Endodermal cell (in vitro differentiated cells): ENCODE measurements at regions not wholly inside any gene's neighbourhood (a gene's known extent, or its start where the extent isn't known, plus 50 kb on each side); places are given as distances from the start of the nearest gene placed in this dataset.

Experiments used
- DNase-seq: peaks from one replicate; pipeline ENCODE4 v3.0.0-alpha.2; 2017
- H3K27ac ChIP-seq: 2 replicates; pipeline ENCODE4 v1.5.1; 2013; ENCODE audit warnings: mild to moderate bottlenecking, low read depth, low read length, moderate library complexity
- H3K27me3 ChIP-seq: 2 replicates; pipeline ENCODE4 v1.6.1; 2013; ENCODE audit warnings: mild to moderate bottlenecking, low read length, moderate library complexity; ENCODE audit not compliant: insufficient read depth, control insufficient read depth, poor library complexity, severe bottlenecking
- H3K36me3 ChIP-seq: 2 replicates; pipeline ENCODE4 v1.7.0; 2013; ENCODE audit warnings: mild to moderate bottlenecking, low read length, moderate library complexity; ENCODE audit not compliant: control insufficient read depth, insufficient read depth
- H3K4me1 ChIP-seq: one replicate; pipeline ENCODE4 v1.7.0; 2013; ENCODE audit warnings: low read length; ENCODE audit not compliant: control insufficient read depth, insufficient read depth
- H3K4me3 ChIP-seq: 2 replicates; pipeline ENCODE4 v1.5.1; 2013; ENCODE audit warnings: mild to moderate bottlenecking, low read length, moderate library complexity
- H3K9ac ChIP-seq: 2 replicates; pipeline ENCODE4 v1.6.1; 2013; ENCODE audit warnings: mild to moderate bottlenecking, low read length, moderate library complexity; ENCODE audit not compliant: poor library complexity, severe bottlenecking; ENCODE audit errors: extremely low read depth
- H3K9me3 ChIP-seq: 2 replicates; pipeline ENCODE4 v1.6.1; 2013; ENCODE audit warnings: mild to moderate bottlenecking, low read length, moderate library complexity; ENCODE audit not compliant: control insufficient read depth
- H3K27ac Mint-ChIP-seq: 2 replicates; pipeline ENCODE4 v1.8.0; 2020; ENCODE audit warnings: mixed read lengths
- H3K27me3 Mint-ChIP-seq: 2 replicates; pipeline ENCODE4 v1.8.0; 2021; ENCODE audit warnings: mild to moderate bottlenecking, mixed read lengths; ENCODE audit not compliant: insufficient read depth
- H3K36me3 Mint-ChIP-seq: 2 replicates; pipeline ENCODE4 v1.8.0; 2020; ENCODE audit warnings: low read depth, mixed read lengths
- H3K4me1 Mint-ChIP-seq: 2 replicates; pipeline ENCODE4 v1.8.0; 2020; ENCODE audit warnings: mixed read lengths
- H3K4me3 Mint-ChIP-seq: 2 replicates; pipeline ENCODE4 v1.8.0; 2020; ENCODE audit warnings: mild to moderate bottlenecking, moderate library complexity, mixed read lengths
- H3K9me3 Mint-ChIP-seq: 2 replicates; pipeline ENCODE4 v1.8.0; 2020; ENCODE audit warnings: mild to moderate bottlenecking, mixed read lengths
- WGBS, 2 experiments: methylation state at CpG; one replicate each; pipeline versions ENCODE4 v1.1.5 to v1.1.7; 2013; ENCODE audit warnings: missing lambda C conversion rate in 2 of 2, mixed read lengths in 1 of 2; ENCODE audit not compliant: insufficient coverage in 1 of 2, insufficient read length in 1 of 2; 5-methylcytosine and 5-hydroxymethylcytosine counted together
- TF ChIP-seq, protein P1 (sequence below): fragments of 200-600 bp; sonication (generic); conservative IDR thresholded peaks from 2 replicates; pipeline ENCODE4 v1.5.0; 2021; ENCODE audit warnings: antibody characterized with exemption, mild to moderate bottlenecking

DNA sequence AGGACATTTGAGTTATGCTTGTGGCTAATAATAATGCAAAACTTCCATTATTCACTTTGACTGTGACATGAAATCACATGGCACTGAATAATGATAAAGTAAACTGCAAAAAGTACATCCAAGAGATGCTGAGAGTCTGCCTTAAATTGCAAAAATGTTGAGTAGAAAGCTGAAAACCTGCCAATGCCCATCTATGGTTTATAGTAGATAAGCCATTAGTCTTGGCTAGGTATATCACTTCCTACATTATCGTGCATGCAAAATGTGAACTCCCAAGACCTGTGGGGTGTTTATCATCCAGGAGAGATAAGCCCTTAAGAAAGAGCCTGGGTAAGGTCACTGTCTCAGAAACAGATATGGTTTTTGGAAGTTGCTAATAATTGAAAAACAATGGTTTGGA is 208.7 kb upstream of the DPYD start:
- H3K4me3 Mint-ChIP-seq: no peak overlapping the region
- H3K9me3 ChIP-seq: no peaks in the 10 kb centered on the region
- no peak overlapping the region for H3K27ac ChIP-seq
- no peaks in the 10 kb centered on the region for H3K36me3 ChIP-seq
- no peaks in the 10 kb centered on the region for H3K27me3 Mint-ChIP-seq
- no peaks in the 10 kb centered on the region for H3K9me3 Mint-ChIP-seq
- H3K4me1 ChIP-seq: no peaks in the 10 kb centered on the region
- H3K9ac ChIP-seq: no peak overlapping the region
- no peak overlapping the region for H3K4me3 ChIP-seq
- no peak overlapping the region for H3K27ac Mint-ChIP-seq
- no peaks in the 10 kb centered on the region for H3K36me3 Mint-ChIP-seq
- DNase-seq: no peak
- TF ChIP-seq, protein P1, sequence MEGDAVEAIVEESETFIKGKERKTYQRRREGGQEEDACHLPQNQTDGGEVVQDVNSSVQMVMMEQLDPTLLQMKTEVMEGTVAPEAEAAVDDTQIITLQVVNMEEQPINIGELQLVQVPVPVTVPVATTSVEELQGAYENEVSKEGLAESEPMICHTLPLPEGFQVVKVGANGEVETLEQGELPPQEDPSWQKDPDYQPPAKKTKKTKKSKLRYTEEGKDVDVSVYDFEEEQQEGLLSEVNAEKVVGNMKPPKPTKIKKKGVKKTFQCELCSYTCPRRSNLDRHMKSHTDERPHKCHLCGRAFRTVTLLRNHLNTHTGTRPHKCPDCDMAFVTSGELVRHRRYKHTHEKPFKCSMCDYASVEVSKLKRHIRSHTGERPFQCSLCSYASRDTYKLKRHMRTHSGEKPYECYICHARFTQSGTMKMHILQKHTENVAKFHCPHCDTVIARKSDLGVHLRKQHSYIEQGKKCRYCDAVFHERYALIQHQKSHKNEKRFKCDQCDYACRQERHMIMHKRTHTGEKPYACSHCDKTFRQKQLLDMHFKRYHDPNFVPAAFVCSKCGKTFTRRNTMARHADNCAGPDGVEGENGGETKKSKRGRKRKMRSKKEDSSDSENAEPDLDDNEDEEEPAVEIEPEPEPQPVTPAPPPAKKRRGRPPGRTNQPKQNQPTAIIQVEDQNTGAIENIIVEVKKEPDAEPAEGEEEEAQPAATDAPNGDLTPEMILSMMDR: no peak
- no peaks in the 10 kb centered on the region for H3K4me1 Mint-ChIP-seq
- 93 to 100% methylated on average over 1 of the region's 1 CpG for WGBS, 2 experiments
- H3K27me3 ChIP-seq: no peaks in the 10 kb centered on the region

DNA sequence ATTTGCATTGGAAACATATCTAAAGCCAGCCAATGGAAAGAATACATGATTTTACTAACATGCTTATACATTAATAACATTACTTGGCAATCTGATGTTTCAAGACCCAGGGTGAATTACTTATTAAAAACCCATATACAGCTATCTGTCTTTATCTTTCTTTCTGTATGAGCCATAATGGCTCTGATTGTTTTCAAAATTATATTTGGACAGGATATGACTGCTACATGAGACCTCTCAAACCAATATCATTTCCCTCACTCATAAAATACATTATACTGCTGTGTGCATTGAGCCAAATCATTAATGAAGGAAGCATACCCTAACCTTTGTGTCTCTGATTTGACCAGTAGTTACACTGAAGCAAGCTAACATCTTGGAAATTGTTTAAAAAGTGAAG is 205.9 kb upstream of the DPYD start:
- Mint-ChIP-seq H3K9me3 (no peaks in the 10 kb centered on the region), H3K36me3 (no peaks in the 10 kb centered on the region)

DNA sequence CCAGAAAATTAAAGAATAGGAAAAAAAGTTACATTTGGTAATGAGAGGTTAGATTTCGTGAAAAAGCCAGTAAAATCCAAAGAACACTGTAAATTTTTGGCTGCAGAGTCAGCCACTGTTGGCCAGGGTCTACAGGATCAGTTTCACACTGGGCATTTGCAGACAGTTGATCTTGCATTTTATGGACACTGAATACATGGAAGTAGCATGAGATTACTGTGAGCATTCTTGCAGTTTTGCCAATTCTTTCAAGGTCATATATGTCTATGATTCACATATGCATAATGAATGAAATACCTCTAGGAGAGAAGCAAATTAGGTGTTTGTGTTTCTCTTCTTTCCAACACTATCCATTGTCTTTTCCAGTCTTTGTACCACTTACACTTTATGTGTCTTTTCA is 200.8 kb upstream of the DPYD start:
- 0% methylated on average over 1 of the region's 1 CpG for WGBS, 2 experiments
- Mint-ChIP-seq H3K36me3 (no peaks in the 10 kb centered on the region), H3K9me3 (no peaks in the 10 kb centered on the region), H3K4me1 (no peaks in the 10 kb centered on the region), H3K27ac (no peak overlapping the region), H3K4me3 (no peak overlapping the region), H3K27me3 (peaks cover 2% of the 10 kb centered on the region)
- no peak for DNase-seq
- Histone ChIP-seq H3K36me3 (no peaks in the 10 kb centered on the region), H3K27me3 (no peaks in the 10 kb centered on the region), H3K4me1 (no peaks in the 10 kb centered on the region), H3K9ac (no peak overlapping the region), H3K4me3 (no peak overlapping the region), H3K9me3 (no peaks in the 10 kb centered on the region), H3K27ac (no peak overlapping the region)
- TF ChIP-seq, protein P1: no peak

More for the DNA sequence above, 205.9 kb upstream of the DPYD start:
- H3K36me3 ChIP-seq: no peaks in the 10 kb centered on the region
- DNase-seq: no peak
- no peaks in the 10 kb centered on the region for H3K9me3 ChIP-seq
- no peak overlapping the region for H3K27ac ChIP-seq
- H3K27me3 ChIP-seq: no peaks in the 10 kb centered on the region
- H3K27me3 Mint-ChIP-seq: no peaks in the 10 kb centered on the region
- no peak overlapping the region for H3K4me3 Mint-ChIP-seq
- no peaks in the 10 kb centered on the region for H3K4me1 ChIP-seq
- no peak overlapping the region for H3K4me3 ChIP-seq
- no peak overlapping the region for H3K9ac ChIP-seq
- H3K4me1 Mint-ChIP-seq: no peaks in the 10 kb centered on the region
- no peak overlapping the region for H3K27ac Mint-ChIP-seq
- TF ChIP-seq, protein P1: no peak
